ENCODE measurements at regions not wholly inside any gene's neighbourhood (a gene's known extent, or its start where the extent isn't known, plus 50 kb on each side); places are given as distances from the start of the nearest gene placed in this dataset.
A peak's percentile ranks its signal among the peaks of the same experiment; 100 is the strongest.

DNA sequence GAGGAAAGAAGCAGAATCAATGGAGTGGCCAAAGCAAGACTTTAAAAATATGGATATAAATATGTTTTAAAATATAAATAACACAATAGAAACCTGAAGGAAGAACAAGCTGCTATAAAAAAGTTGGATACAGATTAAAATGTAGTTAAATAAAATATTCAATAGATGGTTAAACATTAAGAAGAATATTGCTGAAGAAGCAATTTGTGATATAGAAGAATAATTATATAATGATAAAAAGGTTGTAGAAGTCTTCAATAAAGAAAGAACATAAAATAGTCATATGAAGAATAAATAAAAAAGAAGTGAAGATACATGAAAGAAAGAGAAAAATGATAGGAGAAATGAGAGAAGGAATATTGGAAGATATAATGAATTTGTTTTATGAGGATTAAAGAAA is 392.0 kb downstream of the DSC3 start:
- no peaks in the 10 kb centered on the region for H3K27me3 ChIP-seq (ENCODE audit: low read depth)
- TF ChIP-seq, protein P1, sequence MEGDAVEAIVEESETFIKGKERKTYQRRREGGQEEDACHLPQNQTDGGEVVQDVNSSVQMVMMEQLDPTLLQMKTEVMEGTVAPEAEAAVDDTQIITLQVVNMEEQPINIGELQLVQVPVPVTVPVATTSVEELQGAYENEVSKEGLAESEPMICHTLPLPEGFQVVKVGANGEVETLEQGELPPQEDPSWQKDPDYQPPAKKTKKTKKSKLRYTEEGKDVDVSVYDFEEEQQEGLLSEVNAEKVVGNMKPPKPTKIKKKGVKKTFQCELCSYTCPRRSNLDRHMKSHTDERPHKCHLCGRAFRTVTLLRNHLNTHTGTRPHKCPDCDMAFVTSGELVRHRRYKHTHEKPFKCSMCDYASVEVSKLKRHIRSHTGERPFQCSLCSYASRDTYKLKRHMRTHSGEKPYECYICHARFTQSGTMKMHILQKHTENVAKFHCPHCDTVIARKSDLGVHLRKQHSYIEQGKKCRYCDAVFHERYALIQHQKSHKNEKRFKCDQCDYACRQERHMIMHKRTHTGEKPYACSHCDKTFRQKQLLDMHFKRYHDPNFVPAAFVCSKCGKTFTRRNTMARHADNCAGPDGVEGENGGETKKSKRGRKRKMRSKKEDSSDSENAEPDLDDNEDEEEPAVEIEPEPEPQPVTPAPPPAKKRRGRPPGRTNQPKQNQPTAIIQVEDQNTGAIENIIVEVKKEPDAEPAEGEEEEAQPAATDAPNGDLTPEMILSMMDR (IDR thresholded peaks at IDR 0.05) = no peak
- no peaks in the 10 kb centered on the region for H3K36me3 ChIP-seq
- no peak overlapping the region for H3K27ac ChIP-seq
- no peak overlapping the region for H3K4me3 ChIP-seq
- H3K4me1 ChIP-seq = no peaks in the 10 kb centered on the region
- ATAC-seq = no peak
- H3K9me3 ChIP-seq = no peaks in the 10 kb centered on the region
- intact Hi-C loops (cut with DNase I) = no loop called here
- DNase-seq = no peak

DNA sequence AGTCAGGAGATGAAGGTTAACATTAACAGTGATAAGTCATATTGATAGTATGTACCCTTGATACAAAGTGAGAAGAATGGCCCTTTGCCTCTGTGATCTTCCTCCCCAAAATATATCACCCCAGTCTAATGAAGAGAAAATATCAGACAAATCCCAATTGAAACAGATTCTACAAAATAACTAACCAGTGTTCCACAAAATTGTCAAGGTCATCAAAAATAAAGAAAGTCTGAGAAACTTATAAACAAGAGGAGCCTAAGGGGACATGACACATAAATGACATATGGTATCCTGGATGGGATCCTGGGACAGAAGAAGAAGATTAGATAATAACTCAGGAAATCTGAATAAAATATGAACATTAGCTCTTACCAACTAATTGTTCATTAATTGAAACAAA is 398.4 kb downstream of the DSC3 start:
- ATAC-seq = no peak
- intact Hi-C loops (cut with DNase I) = no loop called here
- TF ChIP-seq, protein P1 (IDR thresholded peaks at IDR 0.05) = no peak
- Histone ChIP-seq H3K4me3 (no peak overlapping the region), H3K9me3 (no peaks in the 10 kb centered on the region), H3K27me3 (ENCODE audit: low read depth) (no peaks in the 10 kb centered on the region), H3K27ac (no peak overlapping the region), H3K4me1 (no peaks in the 10 kb centered on the region), H3K36me3 (no peaks in the 10 kb centered on the region)
- no peak for DNase-seq

DNA sequence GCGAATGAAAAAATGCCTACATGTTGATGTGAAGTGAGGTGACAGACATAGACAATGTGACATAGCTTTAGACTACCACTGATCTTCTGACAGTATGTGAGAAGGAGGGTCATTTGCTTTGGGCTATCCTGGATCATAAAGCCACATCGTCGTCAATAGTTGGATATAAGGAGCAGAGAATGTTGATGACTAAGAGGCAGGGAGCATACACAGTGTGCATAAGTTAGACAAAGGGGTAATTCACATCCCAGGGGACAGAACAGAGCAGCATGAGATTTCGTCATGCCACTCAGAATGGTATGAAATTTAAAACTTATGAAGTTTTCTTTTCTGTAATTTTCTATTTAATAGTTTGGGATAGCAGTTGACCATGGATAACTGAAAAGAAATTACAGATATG is 403.2 kb downstream of the DSC3 start:
- TF ChIP-seq, protein P1 (IDR thresholded peaks at IDR 0.05) = no peak
- no peaks in the 10 kb centered on the region for H3K36me3 ChIP-seq
- no peaks in the 10 kb centered on the region for H3K27me3 ChIP-seq (ENCODE audit: low read depth)
- intact Hi-C loops (cut with DNase I) = no loop called here
- DNase-seq (no peak), ATAC-seq (no peak)
- H3K9me3 ChIP-seq = no peaks in the 10 kb centered on the region
- no peak overlapping the region for H3K27ac ChIP-seq
- no peak overlapping the region for H3K4me3 ChIP-seq
- H3K4me1 ChIP-seq = no peaks in the 10 kb centered on the region

DNA sequence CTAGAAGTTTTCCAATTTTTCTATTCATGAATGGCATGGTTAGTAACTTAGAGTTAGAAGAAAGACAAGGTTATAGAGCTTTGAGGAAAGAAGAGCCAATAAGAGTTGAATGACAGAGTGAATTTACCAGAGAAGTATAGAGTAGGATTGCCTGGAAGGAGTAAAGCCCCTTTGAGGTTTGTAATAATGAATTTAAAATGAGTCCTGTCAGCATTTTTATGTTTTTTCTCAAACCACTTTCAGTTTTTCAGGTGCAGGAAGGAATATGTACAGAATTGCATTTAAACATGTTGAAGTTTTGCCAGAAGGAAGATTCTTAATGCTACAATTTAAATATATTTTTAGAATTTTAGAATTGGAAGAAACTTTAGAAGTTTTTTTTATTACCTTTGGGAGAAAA is 408.3 kb downstream of the DSC3 start:
- H3K4me3 ChIP-seq = no peak overlapping the region
- ATAC-seq (no peak), DNase-seq (no peak)
- no peaks in the 10 kb centered on the region for H3K27me3 ChIP-seq (ENCODE audit: low read depth)
- H3K27ac ChIP-seq = no peak overlapping the region
- H3K9me3 ChIP-seq = no peaks in the 10 kb centered on the region
- TF ChIP-seq, protein P1 (IDR thresholded peaks at IDR 0.05) = no peak
- intact Hi-C loops (cut with DNase I) = no loop called here
- no peaks in the 10 kb centered on the region for H3K4me1 ChIP-seq
- H3K36me3 ChIP-seq = no peaks in the 10 kb centered on the region

DNA sequence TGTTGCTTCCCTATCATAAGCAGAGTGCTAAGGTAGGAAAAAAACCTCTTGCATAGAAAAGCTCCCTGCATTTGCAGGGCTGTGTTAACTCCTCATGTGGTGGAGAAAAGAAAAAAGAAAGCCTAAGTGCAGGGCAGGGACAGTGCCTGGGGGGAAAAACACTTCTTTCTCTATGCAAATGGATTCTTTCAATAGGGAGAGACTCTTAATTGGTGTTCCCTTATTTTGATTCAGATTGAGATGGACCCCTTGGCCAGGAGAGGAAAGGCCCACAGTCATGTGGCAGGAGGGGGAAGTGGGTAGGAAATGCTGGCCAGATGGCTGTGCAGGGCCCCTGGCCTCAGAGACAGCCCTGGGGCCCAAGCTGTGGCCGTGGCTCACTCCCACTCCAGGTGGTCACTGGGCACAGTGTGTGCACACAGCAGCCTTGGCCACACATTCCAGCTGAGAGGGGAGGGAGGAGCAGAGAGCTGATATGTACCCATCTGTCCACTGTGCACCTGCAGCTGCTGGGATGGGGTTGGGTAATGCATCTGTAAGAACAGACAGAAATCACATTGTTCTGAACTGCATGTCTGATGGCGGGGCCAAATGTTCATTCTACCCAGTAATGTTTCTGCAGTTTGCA is 410.4 kb downstream of the DSC3 start:
- Histone ChIP-seq H3K27ac (no peak overlapping the region), H3K4me3 (no peak overlapping the region), H3K4me1 (no peaks in the 10 kb centered on the region), H3K36me3 (no peaks in the 10 kb centered on the region), H3K27me3 (ENCODE audit: low read depth) (no peaks in the 10 kb centered on the region), H3K9me3 (no peaks in the 10 kb centered on the region)
- DNase-seq (no peak), ATAC-seq (peak in 1 of 2 donors; percentile 24)
- TF ChIP-seq, protein P1 (IDR thresholded peaks at IDR 0.05) = no peak
- intact Hi-C loops (cut with DNase I) = no loop called here

Measured in lower lobe of right lung (tissue), 2 donors.